AG10803 (cell line): ENCODE measurements at regions not wholly inside any gene's neighbourhood (a gene's known extent, or its start where the extent isn't known, plus 50 kb on each side); places are given as distances from the start of the nearest gene placed in this dataset.

Experiments
- DNase-seq: peaks from one replicate; pipeline ENCODE4 v3.0.0; 2010; ENCODE audit warnings: low read depth
- H3K4me3 ChIP-seq: 2 replicates; pipeline ENCODE4 v1.5.1; 2011; ENCODE audit warnings: mild to moderate bottlenecking, low read length, control low read depth
- CTCF ChIP-seq: conservative IDR thresholded peaks from 2 replicates; pipeline ENCODE4 v1.5.1; 2011; ENCODE audit warnings: mild to moderate bottlenecking, low read length, control low read depth, inconsistent platforms

GRCh38 chr15:87528873-87529272 lies 727.7 kb downstream of the NTRK3 start:
- no peak for TF ChIP-seq CTCF
- peak; percentile 31 for DNase-seq
- no peak overlapping the region for H3K4me3 ChIP-seq

GRCh38 chr15:87527875-87528274 lies 728.7 kb downstream of the NTRK3 start:
- TF ChIP-seq CTCF: no peak
- no peak for DNase-seq
- no peak overlapping the region for H3K4me3 ChIP-seq

- H3K4me3 ChIP-seq: no peak overlapping the region
- no peak for TF ChIP-seq CTCF
- peak; percentile 5 for DNase-seq
Observed at GRCh38 chr15:87527416-87527815, 729.1 kb downstream of the NTRK3 start.

- H3K4me3 ChIP-seq: no peak overlapping the region
- no peak for TF ChIP-seq CTCF
- peak; percentile 6 for DNase-seq
Observed at GRCh38 chr15:87523516-87523915, 733.0 kb downstream of the NTRK3 start.

DNA sequence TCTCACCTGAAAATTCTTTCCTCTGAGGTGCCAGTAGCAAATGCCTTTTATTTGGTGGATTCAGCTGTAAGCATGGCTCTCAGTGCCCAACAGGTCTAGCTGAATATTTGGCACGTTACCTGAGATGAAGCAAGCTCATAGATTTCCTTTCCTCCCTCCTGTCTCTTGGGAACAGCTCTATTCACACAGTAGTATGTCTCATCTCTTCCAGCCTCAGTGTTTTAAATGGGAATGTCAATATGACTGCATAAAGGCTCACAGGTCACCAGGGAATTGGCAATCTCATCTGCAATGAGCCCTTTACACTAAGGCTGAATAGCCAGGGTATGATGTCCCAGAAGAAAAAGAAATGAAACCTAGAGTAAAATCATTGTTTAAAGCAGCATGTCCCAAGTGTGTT lies 733.5 kb downstream of the NTRK3 start:
- no peak for TF ChIP-seq CTCF
- no peak for DNase-seq
- no peak overlapping the region for H3K4me3 ChIP-seq

- H3K4me3 ChIP-seq: no peak overlapping the region
- DNase-seq: no peak
- no peak for TF ChIP-seq CTCF
Observed at GRCh38 chr15:87518957-87519356, 737.6 kb downstream of the NTRK3 start.

GRCh38 chr15:87508086-87508485 lies 748.5 kb downstream of the NTRK3 start:
- DNase-seq: no peak
- TF ChIP-seq CTCF: no peak
- no peak overlapping the region for H3K4me3 ChIP-seq
